ENCODE measurements at regions not wholly inside any gene's neighbourhood (a gene's known extent, or its start where the extent isn't known, plus 50 kb on each side); places are given as distances from the start of the nearest gene placed in this dataset.

- no peaks in the 10 kb centered on the region for H3K36me3 ChIP-seq (ENCODE audit: control insufficient read depth in 4 of 4, insufficient read depth in 4 of 4, low read length in 4 of 4)
- H3K27ac ChIP-seq (ENCODE audit: low read depth in 1 of 2, low read length in 1 of 2) = no peak overlapping the region
- no peak for TF ChIP-seq CTCF (IDR thresholded peaks at IDR 0.05; ENCODE audit: control extremely low read depth, extremely low read depth)
- no peak for ATAC-seq (ENCODE audit: insufficient read depth, low FRiP score)
- WGBS, 2 donors = 59 to 70% methylated on average over 8 of the region's 8 CpGs
- H3K9me3 ChIP-seq (ENCODE audit: control insufficient read depth in 4 of 4, insufficient read depth in 3 of 4, low read length in 3 of 4) = no peaks in the 10 kb centered on the region
- peaks cover 0 to 17% (median 0%) of the 10 kb centered on the region in 5 donors for H3K4me1 ChIP-seq (ENCODE audit: control insufficient read depth in 5 of 5, insufficient read depth in 5 of 5, low read length in 5 of 5)
- no peaks in the 10 kb centered on the region for H3K27me3 ChIP-seq (ENCODE audit: control insufficient read depth in 3 of 3, insufficient read depth in 3 of 3, low read length in 2 of 3)
- no peak overlapping the region for H3K4me3 ChIP-seq
- H3K9ac ChIP-seq (ENCODE audit: insufficient read depth in 1 of 2, low read length in 2 of 2) = no peak overlapping the region
- no peak for DNase-seq
These were observed 67.5 kb upstream of the NECTIN1 start for GRCh38 chr11:119796363-119797060.

GRCh38 chr11:119795690-119796089 lies 66.7 kb upstream of the NECTIN1 start:
- H3K27me3 ChIP-seq (ENCODE audit: control insufficient read depth in 3 of 3, insufficient read depth in 3 of 3, low read length in 2 of 3) = no peaks in the 10 kb centered on the region
- H3K36me3 ChIP-seq (ENCODE audit: control insufficient read depth in 4 of 4, insufficient read depth in 4 of 4, low read length in 4 of 4) = no peaks in the 10 kb centered on the region
- no peak overlapping the region for H3K27ac ChIP-seq (ENCODE audit: low read depth in 1 of 2, low read length in 1 of 2)
- ATAC-seq (ENCODE audit: insufficient read depth, low FRiP score) (no peak), DNase-seq (no peak)
- no peaks in the 10 kb centered on the region for H3K9me3 ChIP-seq (ENCODE audit: control insufficient read depth in 4 of 4, insufficient read depth in 3 of 4, low read length in 3 of 4)
- no peak overlapping the region for H3K4me3 ChIP-seq
- H3K4me1 ChIP-seq (ENCODE audit: control insufficient read depth in 5 of 5, insufficient read depth in 5 of 5, low read length in 5 of 5) = peaks cover 0 to 23% (median 0%) of the 10 kb centered on the region in 5 donors
- no peak for TF ChIP-seq CTCF (IDR thresholded peaks at IDR 0.05; ENCODE audit: control extremely low read depth, extremely low read depth)
- H3K9ac ChIP-seq (ENCODE audit: insufficient read depth in 1 of 2, low read length in 2 of 2) = no peak overlapping the region
- WGBS, 2 donors = 91 to 93% methylated on average over 5 of the region's 5 CpGs

GRCh38 chr11:119795231-119795630 lies 66.2 kb upstream of the NECTIN1 start:
- Histone ChIP-seq H3K36me3 (ENCODE audit: control insufficient read depth in 4 of 4, insufficient read depth in 4 of 4, low read length in 4 of 4) (no peaks in the 10 kb centered on the region), H3K4me1 (ENCODE audit: control insufficient read depth in 5 of 5, insufficient read depth in 5 of 5, low read length in 5 of 5) (peaks cover 0 to 23% (median 0%) of the 10 kb centered on the region in 5 donors), H3K27ac (ENCODE audit: low read depth in 1 of 2, low read length in 1 of 2) (no peak overlapping the region), H3K27me3 (ENCODE audit: control insufficient read depth in 3 of 3, insufficient read depth in 3 of 3, low read length in 2 of 3) (no peaks in the 10 kb centered on the region), H3K9me3 (ENCODE audit: control insufficient read depth in 4 of 4, insufficient read depth in 3 of 4, low read length in 3 of 4) (no peaks in the 10 kb centered on the region), H3K4me3 (no peak overlapping the region), H3K9ac (ENCODE audit: insufficient read depth in 1 of 2, low read length in 2 of 2) (no peak overlapping the region)
- DNase-seq (no peak), ATAC-seq (ENCODE audit: insufficient read depth, low FRiP score) (no peak)
- no peak for TF ChIP-seq CTCF (IDR thresholded peaks at IDR 0.05; ENCODE audit: control extremely low read depth, extremely low read depth)
- WGBS, 2 donors = 81 to 82% methylated on average over 12 of the region's 12 CpGs

- TF ChIP-seq CTCF (IDR thresholded peaks at IDR 0.05; ENCODE audit: control extremely low read depth, extremely low read depth) = no peak
- Histone ChIP-seq H3K27me3 (ENCODE audit: control insufficient read depth in 3 of 3, insufficient read depth in 3 of 3, low read length in 2 of 3) (no peaks in the 10 kb centered on the region), H3K4me3 (no peak overlapping the region), H3K9ac (ENCODE audit: insufficient read depth in 1 of 2, low read length in 2 of 2) (no peak overlapping the region), H3K4me1 (ENCODE audit: control insufficient read depth in 5 of 5, insufficient read depth in 5 of 5, low read length in 5 of 5) (peaks cover 0 to 23% (median 0%) of the 10 kb centered on the region in 5 donors), H3K9me3 (ENCODE audit: control insufficient read depth in 4 of 4, insufficient read depth in 3 of 4, low read length in 3 of 4) (no peaks in the 10 kb centered on the region), H3K36me3 (ENCODE audit: control insufficient read depth in 4 of 4, insufficient read depth in 4 of 4, low read length in 4 of 4) (no peaks in the 10 kb centered on the region), H3K27ac (ENCODE audit: low read depth in 1 of 2, low read length in 1 of 2) (no peak overlapping the region)
- no peak for ATAC-seq (ENCODE audit: insufficient read depth, low FRiP score)
- no peak for DNase-seq
- WGBS, 2 donors = 95 to 97% methylated on average over 4 of the region's 4 CpGs
These were observed 65.8 kb upstream of the NECTIN1 start for GRCh38 chr11:119794756-119795155.

All from lung (tissue), 11 donors.